ENCODE measurements at regions not wholly inside any gene's neighbourhood (a gene's known extent, or its start where the extent isn't known, plus 50 kb on each side); places are given as distances from the start of the nearest gene placed in this dataset.

DNA sequence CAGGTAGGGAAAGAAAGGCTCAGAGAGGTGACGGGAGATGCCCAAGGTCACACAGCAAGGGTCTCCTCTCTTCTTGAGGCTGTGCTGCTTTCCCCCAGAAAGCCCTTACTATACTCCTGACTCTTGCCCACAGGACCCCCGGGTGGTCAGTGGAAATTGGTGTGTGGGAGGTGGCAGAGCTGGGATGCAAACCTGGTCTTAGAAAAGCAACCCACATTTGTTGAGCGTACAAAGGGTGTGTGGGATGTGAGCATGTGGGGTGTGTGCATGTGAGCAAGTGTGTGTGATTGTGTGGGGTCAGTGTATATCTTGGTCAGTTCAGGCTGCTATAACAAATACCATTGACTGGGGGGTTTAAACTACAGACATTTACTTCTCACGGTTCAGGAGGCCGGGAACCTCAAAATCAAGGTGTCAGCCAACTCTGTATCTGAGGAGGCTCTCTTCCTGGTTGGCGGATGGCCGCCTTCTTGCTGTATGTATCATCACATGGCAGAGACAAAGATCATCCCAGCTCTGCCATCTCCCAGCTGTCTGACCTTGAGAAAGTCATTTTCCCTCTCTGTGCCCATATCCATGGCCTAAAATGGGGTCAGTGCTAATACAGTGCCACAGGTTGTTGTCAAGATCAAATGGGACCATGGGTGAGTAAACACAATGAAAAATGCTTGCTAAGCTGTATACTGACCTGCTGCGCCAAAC is 268.5 kb downstream of the PTPRU start:
- H2AFZ ChIP-seq (ENCODE audit: control insufficient read depth, low read depth, low read length) = no peak overlapping the region
- H4K20me1 ChIP-seq (ENCODE audit: control insufficient read depth, insufficient read depth) = no peaks in the 10 kb centered on the region
- no peak overlapping the region for H3K4me3 ChIP-seq
- DNase-seq (ENCODE audit: low read depth, low spot score) (no peak), FAIRE-seq (no peak), ATAC-seq (no peak)
- TF ChIP-seq PKNOX1 (IDR thresholded peaks at IDR 0.05) = no peak
- no peak for TF ChIP-seq TCF3 (IDR thresholded peaks at IDR 0.05; ENCODE audit: borderline replicate concordance, insufficient read depth, low read depth, low read length)
- TF ChIP-seq CBX3 (IDR thresholded peaks at IDR 0.05; ENCODE audit: borderline replicate concordance, low read depth) = no peak
- TF ChIP-seq HDAC2 (IDR thresholded peaks at IDR 0.05) = no peak
- TF ChIP-seq, protein P1, sequence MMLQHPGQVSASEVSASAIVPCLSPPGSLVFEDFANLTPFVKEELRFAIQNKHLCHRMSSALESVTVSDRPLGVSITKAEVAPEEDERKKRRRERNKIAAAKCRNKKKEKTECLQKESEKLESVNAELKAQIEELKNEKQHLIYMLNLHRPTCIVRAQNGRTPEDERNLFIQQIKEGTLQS (IDR thresholded peaks at IDR 0.05; ENCODE audit: borderline replicate concordance, extremely low read depth, low read depth, low read length) = no peak
- TF ChIP-seq POLR2AphosphoS5 (IDR thresholded peaks at IDR 0.05; ENCODE audit: low read length) = no peak
- TF ChIP-seq ZNF592 (IDR thresholded peaks at IDR 0.05) = no peak
- TF ChIP-seq ZZZ3 (IDR thresholded peaks at IDR 0.05; ENCODE audit: control insufficient read depth, insufficient read length, low read depth) = no peak
- TF ChIP-seq IRF4 (IDR thresholded peaks at IDR 0.05; ENCODE audit: low read depth, low read length) = no peak
- TF ChIP-seq GATAD2B (conservative IDR thresholded peaks at IDR 0.05; ENCODE audit: low read depth) = no peak
- TF ChIP-seq EZH2 (IDR thresholded peaks at IDR 0.05; ENCODE audit: borderline replicate concordance, control insufficient read depth, low read depth, low read length) = no peak
- TF ChIP-seq YY1 (IDR thresholded peaks at IDR 0.05; ENCODE audit: low read depth, low read length) = no peak
- WGBS (ENCODE audit: insufficient coverage, insufficient replicate concordance, low lambda C conversion rate, missing lambda C conversion rate) = 56% methylated on average over 8 of the region's 8 CpGs
- ChIA-PET CTCF (no interaction called here), POLR2A (no interaction called here), RAD21 (ENCODE audit: unreplicated experiment) (no interaction called here), SMC1A (ENCODE audit: uncharacterized antibody, unreplicated experiment) (no interaction called here)
- H3K4me1 ChIP-seq (ENCODE audit: control insufficient read depth, insufficient read depth, low read length) = no peaks in the 10 kb centered on the region
- no peaks in the 10 kb centered on the region for H3K36me3 ChIP-seq (ENCODE audit: control insufficient read depth in 2 of 2, insufficient read depth in 2 of 2, low read length in 1 of 2)
- BruUV-seq (replicated peaks) = no TSS peak
- H3K79me2 ChIP-seq (ENCODE audit: control insufficient read depth, insufficient read depth, low read length) = no peaks in the 10 kb centered on the region
- H3K27ac ChIP-seq (ENCODE audit: control insufficient read depth, insufficient read depth) = no peak overlapping the region
- H3K9ac ChIP-seq (ENCODE audit: control insufficient read depth, insufficient read depth, low read length) = no peak overlapping the region
- no peak overlapping the region for H3K4me2 ChIP-seq (ENCODE audit: control insufficient read depth, insufficient read depth)
- peaks cover 0 to 3% of the 10 kb centered on the region in 2 experiments; a peak in 1 of 4 replicates for H3K27me3 ChIP-seq (replicated peaks in 1 of 2; ENCODE audit: control insufficient read depth in 2 of 2, insufficient read depth in 2 of 2, low read length in 1 of 2)
- intact Hi-C loops (cut with micrococcal nuclease; ENCODE audit: unreplicated experiment) (no loop called here), in situ Hi-C loops (cut with MboI) (no loop called here)
- H3K9me3 ChIP-seq (replicated peaks; ENCODE audit: control insufficient read depth, insufficient read depth, low read length) = no peaks in the 10 kb centered on the region
